ENCODE measurements at regions not wholly inside any gene's neighbourhood (a gene's known extent, or its start where the extent isn't known, plus 50 kb on each side); places are given as distances from the start of the nearest gene placed in this dataset.

DNA sequence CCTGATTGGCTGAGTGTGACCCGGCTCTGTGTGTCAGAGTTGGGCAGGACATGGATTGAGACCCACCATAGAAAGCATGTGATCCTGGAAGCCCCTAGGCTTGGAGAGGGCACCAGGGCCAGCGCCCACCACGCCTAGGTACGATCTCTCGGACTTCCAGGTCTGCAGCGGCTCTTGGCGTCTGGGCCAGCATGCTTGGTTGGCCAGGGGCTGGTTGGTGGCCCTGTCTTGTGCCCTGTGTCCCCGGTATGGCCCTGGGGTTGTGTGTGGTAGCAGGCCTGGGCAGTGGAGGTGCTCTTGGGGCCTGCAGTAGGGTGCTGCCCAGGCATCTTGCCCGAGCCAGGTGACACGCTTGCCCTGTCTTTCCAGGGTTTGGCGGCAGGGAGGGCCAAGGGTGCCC lies 210.6 kb downstream of the UBE3A start:
- POLR2A ChIA-PET: no interaction called here
- CTCF ChIA-PET: no interaction called here

DNA sequence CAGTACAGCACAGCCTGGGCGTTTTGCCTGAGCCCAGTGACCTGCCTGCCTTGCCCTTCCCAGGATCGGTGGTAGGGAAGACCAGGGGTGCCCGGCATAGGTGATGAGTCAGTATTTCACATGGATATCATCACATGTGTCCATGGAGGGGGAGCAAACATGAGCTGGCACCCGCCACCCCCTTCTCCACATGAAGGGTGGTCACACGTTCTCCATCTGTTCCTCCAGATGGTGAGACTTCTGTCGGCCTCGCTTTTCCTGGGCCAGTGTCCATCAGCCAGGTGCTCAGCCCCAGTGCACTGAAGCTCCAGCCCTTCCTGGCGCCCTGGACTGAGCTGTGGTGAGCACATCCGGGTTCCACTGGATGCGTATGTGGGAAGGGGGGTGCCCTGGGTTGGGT lies 208.4 kb downstream of the UBE3A start:
- ChIA-PET POLR2A (no interaction called here), CTCF (no interaction called here)

DNA sequence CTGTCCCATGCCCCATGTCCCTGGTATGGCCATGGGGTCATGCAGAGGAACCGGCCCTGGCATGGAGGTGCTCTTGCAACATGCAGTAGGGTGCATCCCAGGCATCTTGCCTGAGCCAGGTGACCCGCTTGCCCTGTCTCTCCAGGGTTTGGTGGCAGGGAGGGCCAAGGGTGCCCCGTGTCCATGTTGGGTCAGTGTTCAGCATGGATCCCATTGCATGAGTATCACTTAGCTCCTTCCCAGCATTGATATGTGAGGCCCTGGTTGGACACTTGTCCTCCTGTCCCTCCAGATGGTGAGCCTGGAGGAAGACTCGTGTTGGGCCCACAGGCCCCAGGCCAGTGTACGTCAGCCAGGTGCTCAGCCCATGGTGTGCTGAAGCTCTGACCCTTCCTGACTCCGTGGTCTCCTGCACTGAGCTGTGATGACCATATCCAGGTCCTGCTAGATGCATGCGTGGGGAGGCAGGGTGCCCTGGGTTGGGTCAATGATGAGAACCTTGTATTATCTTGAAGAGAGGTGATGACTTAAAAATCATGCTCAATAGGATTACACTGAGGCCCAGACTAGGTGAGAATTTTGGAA lies 205.0 kb downstream of the UBE3A start:
- POLR2A ChIA-PET: no interaction called here

DNA sequence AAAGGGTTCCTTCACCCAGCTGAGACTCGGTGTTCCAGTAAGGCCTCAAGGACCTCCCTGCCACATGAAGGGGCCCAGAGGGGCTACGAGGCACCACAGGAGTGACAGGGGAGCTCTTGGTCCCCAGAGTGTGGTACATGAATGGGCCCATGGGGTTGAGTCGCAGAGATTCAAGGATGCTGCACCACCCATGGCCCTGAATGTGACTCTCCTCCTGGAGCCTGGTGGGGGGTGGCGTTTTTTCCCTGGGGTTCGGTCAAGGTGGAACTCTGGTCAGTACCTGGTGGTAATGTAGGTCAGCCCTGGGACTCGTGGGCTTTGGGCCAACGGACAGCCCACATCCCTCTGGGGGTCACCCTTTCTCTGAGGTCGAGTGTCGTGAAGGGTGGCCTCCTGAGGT lies 204.0 kb downstream of the UBE3A start:
- ChIA-PET CTCF (no interaction called here), POLR2A (no interaction called here)

More for the DNA sequence above, 205.0 kb downstream of the UBE3A start:
- CTCF ChIA-PET: no interaction called here

DNA sequence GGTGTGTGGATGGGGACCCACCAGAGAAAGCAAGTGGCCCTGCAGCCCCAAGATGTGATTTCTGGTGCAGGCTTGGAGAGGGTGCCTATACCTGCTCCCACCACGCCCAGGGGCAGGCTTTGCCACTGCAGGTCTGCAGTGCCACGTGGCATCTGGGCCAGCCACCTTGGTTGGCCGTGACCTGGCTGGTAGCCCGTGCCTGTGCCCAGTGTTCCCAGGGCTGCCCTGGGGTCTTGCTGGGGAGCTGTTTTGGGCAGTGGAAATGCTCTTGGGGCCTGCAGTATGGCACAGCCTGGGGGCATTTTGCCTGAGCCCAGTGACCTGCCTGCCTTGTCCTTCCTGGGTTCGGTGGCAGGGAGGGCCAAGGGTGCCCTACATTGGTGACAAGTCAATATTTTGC lies 203.4 kb downstream of the UBE3A start:
- ChIA-PET POLR2A (no interaction called here), CTCF (no interaction called here)

DNA sequence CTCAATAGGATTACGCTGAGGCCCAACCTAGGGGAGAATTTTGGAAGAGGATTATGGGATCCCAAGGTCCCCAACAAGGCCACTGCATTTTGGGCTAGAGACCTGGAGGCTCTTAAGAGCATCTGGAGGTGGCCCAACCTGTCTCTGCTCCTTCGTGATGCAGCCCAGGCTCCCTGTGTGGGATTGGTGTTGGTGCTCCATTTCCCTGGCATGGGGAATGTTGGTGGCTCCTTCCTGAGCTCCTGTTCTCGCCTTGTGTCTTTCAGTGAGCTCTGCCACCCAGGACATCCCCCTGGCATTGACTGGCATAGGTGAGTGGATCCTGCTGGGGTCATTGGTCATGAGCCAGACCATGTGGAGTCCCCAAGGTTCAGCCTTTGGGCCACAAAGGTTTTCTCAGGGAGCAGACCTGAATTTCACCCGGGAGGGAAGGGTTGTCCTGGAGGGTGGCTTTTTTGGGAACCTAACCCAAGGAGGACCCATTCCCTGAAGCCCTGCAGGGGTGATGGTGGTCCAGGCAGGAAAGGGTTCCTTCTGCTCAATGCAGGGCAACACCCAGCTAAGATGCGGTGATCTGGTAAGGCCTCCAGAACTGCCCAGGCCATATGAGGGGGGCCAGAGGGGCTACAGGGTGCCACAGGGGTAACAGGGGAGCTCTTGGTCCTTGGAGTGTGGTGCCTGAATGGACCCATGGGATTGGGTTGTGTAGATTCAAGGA lies 202.5 kb downstream of the UBE3A start:
- CTCF ChIA-PET: no interaction called here

DNA sequence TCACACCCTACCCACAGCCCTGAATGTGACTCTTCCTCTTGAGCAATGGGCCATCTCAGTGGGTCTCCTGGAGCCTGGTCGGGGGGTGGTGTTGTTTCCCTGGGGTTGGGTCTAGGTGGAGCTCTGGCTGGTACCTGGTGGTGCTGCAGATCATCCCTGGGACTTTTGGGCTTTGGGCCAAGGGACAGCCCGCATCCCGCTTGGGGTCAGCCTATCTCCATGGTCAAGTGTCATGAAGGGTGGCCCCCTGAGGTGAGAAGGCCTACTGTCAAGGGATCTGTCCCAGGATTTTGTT lies 202.0 kb downstream of the UBE3A start:
- CTCF ChIA-PET: no interaction called here
- POLR2A ChIA-PET: no interaction called here

More for the DNA sequence above, 202.5 kb downstream of the UBE3A start:
- POLR2A ChIA-PET: no interaction called here

DNA sequence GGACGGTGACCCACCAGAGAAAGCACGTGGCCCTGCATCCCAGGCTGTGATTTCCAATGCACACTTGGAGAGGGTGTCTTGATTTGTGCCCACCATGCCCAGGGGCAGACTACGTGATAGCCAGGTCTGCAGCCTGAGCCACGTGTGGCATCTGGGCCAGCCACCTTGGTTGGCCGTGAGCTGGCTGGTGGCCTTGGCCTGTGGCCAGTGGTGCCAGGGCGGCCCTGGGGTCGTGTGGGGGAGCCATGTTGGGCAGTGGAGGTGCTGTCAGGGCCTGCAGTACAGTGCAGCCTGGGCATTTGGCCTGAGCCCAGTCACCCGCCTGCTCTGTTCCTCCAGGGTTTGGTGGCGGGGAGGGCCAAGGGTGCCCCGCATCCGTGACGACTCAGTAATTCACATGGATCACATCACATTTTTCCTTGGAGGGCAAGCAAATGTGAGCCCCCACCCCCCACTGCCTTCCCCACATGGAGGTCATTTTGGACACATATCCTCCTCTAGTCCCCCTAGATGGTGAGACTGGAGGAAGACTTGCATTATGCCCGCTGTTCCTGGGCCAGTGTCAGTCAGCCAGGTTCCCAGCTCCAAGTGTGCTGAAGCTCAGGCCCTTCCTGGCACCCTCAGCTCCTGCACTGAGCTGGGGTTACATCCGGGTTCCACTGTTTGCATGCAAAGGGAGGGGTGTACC lies 201.4 kb downstream of the UBE3A start:
- CTCF ChIA-PET: no interaction called here
- POLR2A ChIA-PET: no interaction called here

DNA sequence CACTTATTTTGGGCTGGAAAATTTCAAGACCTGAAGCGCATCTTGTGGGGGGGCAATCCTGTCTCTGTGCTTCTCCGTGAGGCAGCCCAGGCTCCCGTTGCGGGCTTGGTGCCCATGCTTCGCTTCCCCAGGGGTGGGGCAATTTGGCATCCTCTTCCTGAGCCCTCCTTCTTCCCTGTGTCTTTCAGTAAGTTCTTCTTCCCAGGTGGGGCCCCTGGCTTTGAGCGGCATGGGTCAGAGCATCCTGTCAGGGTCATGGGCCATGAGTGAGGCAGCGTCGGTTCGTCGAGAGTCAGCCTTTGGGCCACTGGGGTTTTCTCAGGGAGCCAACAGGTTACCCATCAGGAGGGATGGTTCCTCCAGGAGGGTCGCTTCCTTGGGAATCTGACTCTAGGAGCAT lies 200.7 kb downstream of the UBE3A start:
- CTCF ChIA-PET: interaction anchor here (0.5 kb wide), 1 partner anchor 31 kb away, joined by 3 read pairs; no protein-coding TSS in a partner anchor
- POLR2A ChIA-PET: no interaction called here

DNA sequence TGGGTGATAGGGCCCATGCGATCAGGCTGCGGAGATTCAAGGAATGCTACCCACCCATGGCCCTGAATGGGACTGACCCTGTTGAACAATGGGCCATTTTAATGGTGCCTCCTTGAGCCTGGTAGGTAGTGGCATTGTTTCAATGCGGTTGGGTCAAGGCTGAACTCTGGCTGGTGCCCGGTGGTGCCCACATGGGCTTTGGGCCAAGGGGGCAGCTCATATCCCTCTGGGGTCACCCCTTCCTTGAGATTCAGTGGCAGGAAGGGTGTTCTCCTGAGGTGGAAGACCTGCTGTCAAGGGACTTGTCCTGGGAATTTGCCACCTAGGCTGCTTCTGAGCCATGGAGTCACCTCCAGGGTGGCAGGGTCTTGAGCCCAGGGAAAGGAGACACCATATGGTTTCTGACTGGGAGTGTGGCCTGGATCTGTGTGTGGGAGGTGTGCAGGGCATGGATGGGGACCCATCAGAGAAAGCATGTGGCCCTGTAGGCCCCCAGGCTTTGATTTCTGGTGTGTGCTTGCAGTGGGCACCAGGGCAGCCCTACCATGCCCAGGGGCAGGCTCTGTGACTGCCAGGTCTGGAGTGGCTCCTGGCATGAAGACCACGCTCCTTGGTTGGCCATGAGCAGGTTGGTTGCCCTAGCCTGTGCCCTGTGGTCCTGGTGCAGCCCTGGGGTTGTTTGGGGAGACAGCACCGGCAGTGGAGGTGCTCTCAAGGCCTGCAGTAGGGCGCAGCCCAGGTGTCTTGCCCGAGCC lies 199.9 kb downstream of the UBE3A start:
- CTCF ChIA-PET: no interaction called here

DNA sequence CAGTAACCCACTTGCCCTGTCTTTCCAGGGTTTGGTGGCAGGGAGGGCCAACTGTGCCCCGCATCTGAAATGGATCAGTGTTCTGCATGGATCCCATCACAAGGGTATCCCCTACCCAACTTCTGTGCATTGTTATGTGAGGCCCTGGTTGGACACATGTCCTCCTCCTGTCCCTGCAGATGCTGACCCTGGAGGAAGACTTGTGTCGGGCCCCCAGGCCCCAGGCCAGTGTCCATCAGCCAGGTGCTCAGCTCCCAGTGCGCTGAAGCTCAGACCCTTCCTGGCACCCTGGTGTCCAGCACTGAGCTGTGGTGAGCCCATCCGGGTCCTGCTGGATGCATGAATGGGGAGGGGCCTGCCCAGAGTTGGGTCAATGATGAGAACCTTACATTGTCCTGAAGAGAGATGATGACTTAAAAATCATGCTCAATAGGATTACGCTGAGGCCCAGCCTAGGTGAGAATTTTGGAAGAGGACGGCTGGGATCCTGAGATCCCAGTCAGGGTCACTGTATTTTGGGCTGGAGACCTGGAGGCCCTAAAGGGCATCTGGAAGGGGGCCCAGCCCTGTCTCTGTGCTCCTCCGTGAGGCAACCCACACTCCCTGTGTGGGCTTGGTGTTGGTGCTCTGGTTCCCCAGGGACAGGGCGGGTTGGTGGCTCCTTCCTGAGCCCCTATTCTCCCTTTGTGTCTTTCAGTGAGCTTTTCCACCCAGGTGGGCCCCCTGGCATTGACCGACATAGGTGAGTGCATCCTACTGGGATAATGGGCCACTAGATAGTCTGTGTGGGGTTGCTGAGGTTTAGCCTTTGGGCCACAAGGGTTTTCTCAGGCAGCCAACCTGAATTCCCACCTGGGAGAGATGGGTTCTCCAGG lies 199.1 kb downstream of the UBE3A start:
- ChIA-PET CTCF (no interaction called here), POLR2A (no interaction called here)

More for the DNA sequence above, 199.9 kb downstream of the UBE3A start:
- POLR2A ChIA-PET: no interaction called here

DNA sequence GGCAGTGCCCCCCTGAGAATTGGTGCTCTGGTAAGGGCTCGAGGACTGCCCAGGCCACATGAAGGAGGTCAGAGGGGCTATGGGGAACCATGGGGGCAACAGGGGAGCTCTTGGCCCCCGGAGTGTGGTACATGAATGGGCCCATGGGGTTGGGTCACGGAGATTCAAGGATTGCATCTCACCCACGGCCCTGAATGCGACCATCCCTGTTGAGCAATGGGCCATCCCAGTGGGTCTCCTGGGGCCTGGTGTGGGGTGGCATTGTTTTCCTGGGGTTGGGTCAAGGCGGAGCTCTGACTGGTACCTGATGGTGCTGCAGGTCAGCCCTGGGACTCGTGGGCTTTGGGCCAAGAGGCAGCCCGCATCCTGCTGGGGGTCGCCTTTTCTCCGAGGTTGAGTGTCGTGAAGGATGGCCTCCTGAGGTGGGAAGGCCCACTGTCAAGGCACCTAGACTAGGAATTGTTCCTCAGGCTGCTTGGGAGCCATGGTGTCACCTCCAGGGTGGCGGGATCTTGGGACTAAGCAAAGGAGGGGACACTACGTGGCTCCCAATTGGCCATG lies 198.3 kb downstream of the UBE3A start:
- CTCF ChIA-PET: no interaction called here

DNA sequence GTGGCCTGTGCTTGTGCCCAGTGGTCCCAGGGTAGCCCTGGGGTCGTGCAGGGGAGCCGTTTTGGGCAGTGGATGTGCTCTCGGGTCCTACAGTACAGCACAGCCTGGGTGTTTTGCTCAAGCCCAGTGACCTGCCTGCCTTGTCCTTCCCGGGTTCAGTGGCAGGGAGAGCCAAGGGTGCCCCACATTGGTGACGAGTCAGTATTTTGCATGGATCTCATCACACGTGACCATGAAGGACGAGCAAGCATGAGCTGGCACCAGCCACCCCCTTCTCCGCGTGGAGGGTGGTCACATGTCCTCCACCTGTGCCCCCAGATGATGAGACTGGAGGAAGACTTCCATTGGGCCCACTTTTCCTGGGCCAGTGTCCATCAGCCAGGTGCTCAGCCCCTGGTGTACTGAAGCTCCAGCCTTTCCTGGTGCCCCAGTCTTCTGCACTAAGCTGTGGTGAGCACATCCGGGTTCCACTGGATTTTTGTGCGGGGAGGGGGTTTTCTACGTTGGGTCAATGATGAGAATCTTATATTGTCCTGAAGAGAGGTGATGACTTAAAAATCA lies 197.5 kb downstream of the UBE3A start:
- CTCF ChIA-PET: no interaction called here
- POLR2A ChIA-PET: no interaction called here

More for the DNA sequence above, 198.3 kb downstream of the UBE3A start:
- POLR2A ChIA-PET: no interaction called here

DNA sequence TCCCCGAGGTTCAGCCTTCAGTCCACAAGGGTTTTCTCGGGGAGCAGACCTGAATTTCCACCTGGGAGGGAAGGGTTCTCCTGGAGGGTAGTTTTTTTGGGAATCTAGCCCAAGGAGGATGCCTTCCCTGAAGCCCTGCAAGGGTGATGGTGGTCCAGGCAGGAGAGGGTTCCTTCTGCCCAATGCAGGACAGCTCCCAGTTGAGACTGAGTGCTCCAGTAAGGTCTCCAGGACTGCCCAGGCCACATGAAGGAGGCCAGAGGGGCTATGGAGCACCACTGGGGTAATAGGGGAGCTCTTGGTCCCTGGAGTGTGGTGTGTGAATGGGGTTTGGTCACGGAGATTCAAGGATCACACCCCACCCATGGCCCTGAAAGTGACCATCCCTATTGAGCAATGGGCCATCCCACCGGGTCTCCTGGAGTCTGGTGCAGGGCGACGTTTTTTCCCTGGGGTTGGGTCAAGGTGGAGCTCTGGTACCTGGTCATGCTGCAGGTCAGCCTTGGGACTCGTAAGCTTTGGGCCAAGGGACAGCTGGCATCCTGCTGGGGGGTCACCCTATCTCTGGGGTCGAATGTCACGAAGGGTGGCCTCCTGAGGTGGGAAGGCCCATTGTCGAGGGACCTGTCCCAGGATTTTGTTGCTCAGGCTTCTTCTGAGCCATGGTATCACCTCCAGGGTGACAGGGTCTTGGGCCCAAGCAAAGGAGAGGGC lies 196.5 kb downstream of the UBE3A start:
- ChIA-PET POLR2A (no interaction called here), CTCF (no interaction called here)

DNA sequence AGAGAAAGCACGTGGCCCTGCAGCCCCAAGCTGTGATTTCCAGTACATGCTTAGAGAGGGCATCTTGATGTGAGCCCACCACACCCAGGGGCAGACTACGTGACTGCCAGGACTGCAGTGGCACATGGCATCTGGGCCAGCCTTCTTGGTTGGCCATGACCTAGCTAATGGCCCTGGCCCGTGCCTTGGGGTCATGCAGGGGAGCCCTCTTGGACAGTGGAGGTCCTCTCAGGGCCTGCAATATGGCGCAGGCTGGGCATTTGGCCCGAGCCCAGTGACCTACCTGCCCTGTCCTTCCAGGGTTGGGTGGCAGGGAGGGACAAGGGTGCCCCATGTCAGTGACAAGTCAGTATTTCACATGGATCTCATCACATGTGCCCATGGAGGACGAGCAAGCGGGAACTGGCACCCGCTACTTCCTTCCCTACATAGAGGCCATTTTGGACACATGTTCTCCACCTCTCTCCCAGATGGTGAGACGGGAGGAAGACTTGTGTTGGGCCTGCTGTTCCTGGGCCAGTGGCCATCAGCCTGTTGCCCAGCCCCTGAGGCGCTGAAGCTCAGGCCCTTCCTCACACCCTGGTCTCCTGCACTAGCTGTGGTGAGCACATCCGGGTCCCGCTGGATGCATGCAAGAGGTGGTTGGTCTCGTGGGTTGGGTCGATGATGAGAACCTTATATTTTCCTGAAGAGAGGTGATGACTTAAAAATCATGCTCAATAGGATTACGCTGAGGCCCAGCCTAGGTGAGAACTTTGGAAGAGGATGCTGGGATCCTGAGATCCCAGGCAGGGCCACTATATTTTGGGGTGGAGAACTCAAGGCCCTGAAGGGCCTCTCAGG lies 195.6 kb downstream of the UBE3A start:
- ChIA-PET POLR2A (no interaction called here), CTCF (no interaction called here)

DNA sequence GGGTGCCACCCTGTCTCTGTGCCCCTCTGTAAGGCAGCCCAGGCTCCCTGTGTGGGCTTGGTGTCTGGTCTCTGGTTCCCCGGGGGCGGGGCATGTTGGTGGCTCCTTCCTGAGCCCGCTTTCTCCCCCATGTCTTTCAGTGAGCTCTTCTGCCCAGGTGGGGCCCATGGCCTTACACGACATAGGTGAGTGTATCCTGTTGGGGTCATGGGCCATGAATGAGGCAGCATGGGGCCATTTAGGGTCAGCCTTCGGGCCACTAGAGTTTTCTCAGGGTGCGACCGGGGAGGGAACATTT lies 195.1 kb downstream of the UBE3A start:
- ChIA-PET CTCF (no interaction called here), POLR2A (no interaction called here)

DNA sequence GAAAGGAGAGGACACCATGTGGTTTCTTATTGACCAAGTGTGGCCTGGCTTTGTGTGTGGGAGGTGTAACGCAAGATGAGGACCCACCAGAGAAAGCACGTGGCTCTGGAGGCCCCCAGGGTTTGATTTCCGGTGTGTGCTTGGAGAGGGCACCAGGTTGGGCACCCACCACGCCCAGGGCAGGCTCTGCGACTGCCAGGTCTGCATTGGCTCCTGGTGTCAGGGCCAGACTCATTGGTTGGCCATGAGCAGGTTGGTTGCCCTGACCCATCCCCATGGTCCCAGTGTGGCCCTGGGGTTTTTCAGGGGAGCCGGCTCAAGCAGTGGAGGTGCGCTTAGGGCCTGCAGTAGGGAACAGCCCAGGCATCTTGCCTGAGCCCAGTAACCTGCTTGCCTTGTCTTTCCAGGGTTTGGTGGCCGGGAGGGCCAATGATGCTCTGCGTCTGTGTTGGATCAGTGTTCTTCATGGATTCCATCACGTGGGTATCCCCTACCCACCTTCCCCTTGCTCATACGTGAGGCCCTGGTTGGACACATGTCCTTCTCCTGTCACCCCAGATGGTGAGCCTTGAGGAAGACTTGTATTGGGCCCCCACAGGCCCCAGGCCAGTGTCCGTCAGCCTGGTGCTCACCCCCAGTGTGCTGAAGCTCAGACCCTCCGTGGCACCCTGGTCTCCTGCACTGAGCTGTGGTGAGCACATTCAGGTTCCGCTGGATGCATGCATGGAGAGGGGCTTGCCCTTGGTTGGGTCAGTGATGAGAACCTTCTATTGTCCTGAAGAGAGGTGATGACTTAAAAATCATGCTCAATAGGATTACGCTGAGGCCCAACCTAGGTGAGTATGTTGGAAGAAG lies 193.9 kb downstream of the UBE3A start:
- POLR2A ChIA-PET: no interaction called here

More for the DNA sequence above, 193.9 kb downstream of the UBE3A start:
- CTCF ChIA-PET: no interaction called here

All from activated CD8-positive, alpha-beta memory T cell treated with anti-CD3 and anti-CD28 coated beads for 36 hours (primary cell).